ENCODE measurements at regions not wholly inside any gene's neighbourhood (a gene's known extent, or its start where the extent isn't known, plus 50 kb on each side); places are given as distances from the start of the nearest gene placed in this dataset.

GRCh38 chr5:92637247-92637646 lies 943.8 kb downstream of the NR2F1-AS1 start:
- H3K27me3 ChIP-seq (ENCODE audit: control insufficient read depth in 3 of 3, insufficient read depth in 3 of 3, low read depth in 1 of 3, low read length in 3 of 3) = no peaks in the 10 kb centered on the region
- no peak overlapping the region for H3K9ac ChIP-seq (ENCODE audit: low read depth, low read length, poor library complexity)
- no peak overlapping the region for H4K91ac ChIP-seq (ENCODE audit: low read depth, low read length, poor library complexity)
- no peak overlapping the region for H2BK12ac ChIP-seq (ENCODE audit: low read length)
- H3K79me1 ChIP-seq (ENCODE audit: low read depth, low read length) = no peaks in the 10 kb centered on the region
- H3K4me1 ChIP-seq (ENCODE audit: control insufficient read depth in 2 of 2, insufficient read depth in 1 of 2, low read depth in 1 of 2, low read length in 2 of 2) = peaks cover 13 to 25% of the 10 kb centered on the region in 2 donors
- H4K8ac ChIP-seq (ENCODE audit: low read depth, low read length) = no peak overlapping the region
- peak overlapping the region; percentile 47 for H2AFZ ChIP-seq (ENCODE audit: low read length)
- no peak overlapping the region for H2BK120ac ChIP-seq (ENCODE audit: low read depth, low read length)
- no peak overlapping the region for H2AK5ac ChIP-seq (ENCODE audit: low read depth, low read length)
- no peak overlapping the region for H2BK15ac ChIP-seq (ENCODE audit: low read length)
- no CpG with 5 or more reads among the region's 2 CpGs for WGBS, 2 donors (ENCODE audit: extremely low coverage in 2 of 2, insufficient read length in 2 of 2, insufficient replicate concordance in 1 of 2)
- no peak overlapping the region for H3K4ac ChIP-seq (ENCODE audit: low read length)
- H3K23ac ChIP-seq (ENCODE audit: low read depth, low read length, poor library complexity) = no peak overlapping the region
- DNase-seq (ENCODE audit: low spot score) = no peak
- H3K36me3 ChIP-seq (replicated peaks in 1 of 2; ENCODE audit: control insufficient read depth in 2 of 2, insufficient read depth in 2 of 2, low read length in 2 of 2) = no peaks in the 10 kb centered on the region
- H3K27ac ChIP-seq (replicated peaks; ENCODE audit: low read length) = no peak overlapping the region
- no peak overlapping the region for H2BK5ac ChIP-seq (ENCODE audit: low read length)
- no peaks in the 10 kb centered on the region for H3K9me3 ChIP-seq (replicated peaks in 1 of 2; ENCODE audit: control insufficient read depth in 2 of 2, insufficient read depth in 1 of 2, low read depth in 1 of 2, low read length in 2 of 2)
- no peak overlapping the region for H3K4me2 ChIP-seq (ENCODE audit: insufficient read depth, low read length, poor library complexity, severe bottlenecking)
- H3K4me3 ChIP-seq (ENCODE audit: low read length in 2 of 2) = no peak overlapping the region
- no peak overlapping the region for H3K18ac ChIP-seq (ENCODE audit: low read length)
- H3K14ac ChIP-seq (ENCODE audit: low read length) = no peak overlapping the region

GRCh38 chr5:92635001-92635461 lies 946.0 kb downstream of the NR2F1-AS1 start:
- H3K4me1 ChIP-seq (ENCODE audit: control insufficient read depth in 2 of 2, insufficient read depth in 1 of 2, low read depth in 1 of 2, low read length in 2 of 2) = peaks cover 7 to 9% of the 10 kb centered on the region in 2 donors
- H2BK12ac ChIP-seq (ENCODE audit: low read length) = no peak overlapping the region
- no peak overlapping the region for H3K27ac ChIP-seq (replicated peaks; ENCODE audit: low read length)
- H3K36me3 ChIP-seq (replicated peaks in 1 of 2; ENCODE audit: control insufficient read depth in 2 of 2, insufficient read depth in 2 of 2, low read length in 2 of 2) = no peaks in the 10 kb centered on the region
- no peak overlapping the region for H4K91ac ChIP-seq (ENCODE audit: low read depth, low read length, poor library complexity)
- no peak overlapping the region for H3K14ac ChIP-seq (ENCODE audit: low read length)
- H3K9ac ChIP-seq (ENCODE audit: low read depth, low read length, poor library complexity) = no peak overlapping the region
- no peak overlapping the region for H2AFZ ChIP-seq (ENCODE audit: low read length)
- no peak overlapping the region for H3K23ac ChIP-seq (ENCODE audit: low read depth, low read length, poor library complexity)
- H3K4me3 ChIP-seq (ENCODE audit: low read length in 2 of 2) = no peak overlapping the region
- no peak overlapping the region for H3K4ac ChIP-seq (ENCODE audit: low read length)
- H4K8ac ChIP-seq (ENCODE audit: low read depth, low read length) = no peak overlapping the region
- H3K4me2 ChIP-seq (ENCODE audit: insufficient read depth, low read length, poor library complexity, severe bottlenecking) = no peak overlapping the region
- peak; percentile 9 for DNase-seq (ENCODE audit: low spot score)
- H3K27me3 ChIP-seq (ENCODE audit: control insufficient read depth in 3 of 3, insufficient read depth in 3 of 3, low read depth in 1 of 3, low read length in 3 of 3) = no peaks in the 10 kb centered on the region
- no peaks in the 10 kb centered on the region for H3K79me1 ChIP-seq (ENCODE audit: low read depth, low read length)
- H2BK120ac ChIP-seq (ENCODE audit: low read depth, low read length) = no peak overlapping the region
- H2BK15ac ChIP-seq (ENCODE audit: low read length) = no peak overlapping the region
- H3K18ac ChIP-seq (ENCODE audit: low read length) = no peak overlapping the region
- H2BK5ac ChIP-seq (ENCODE audit: low read length) = no peak overlapping the region
- no peak overlapping the region for H2AK5ac ChIP-seq (ENCODE audit: low read depth, low read length)
- WGBS, 2 donors (ENCODE audit: extremely low coverage in 2 of 2, insufficient read length in 2 of 2, insufficient replicate concordance in 1 of 2) = no CpG with 5 or more reads among the region's 11 CpGs
- no peaks in the 10 kb centered on the region for H3K9me3 ChIP-seq (replicated peaks in 1 of 2; ENCODE audit: control insufficient read depth in 2 of 2, insufficient read depth in 1 of 2, low read depth in 1 of 2, low read length in 2 of 2)

DNA sequence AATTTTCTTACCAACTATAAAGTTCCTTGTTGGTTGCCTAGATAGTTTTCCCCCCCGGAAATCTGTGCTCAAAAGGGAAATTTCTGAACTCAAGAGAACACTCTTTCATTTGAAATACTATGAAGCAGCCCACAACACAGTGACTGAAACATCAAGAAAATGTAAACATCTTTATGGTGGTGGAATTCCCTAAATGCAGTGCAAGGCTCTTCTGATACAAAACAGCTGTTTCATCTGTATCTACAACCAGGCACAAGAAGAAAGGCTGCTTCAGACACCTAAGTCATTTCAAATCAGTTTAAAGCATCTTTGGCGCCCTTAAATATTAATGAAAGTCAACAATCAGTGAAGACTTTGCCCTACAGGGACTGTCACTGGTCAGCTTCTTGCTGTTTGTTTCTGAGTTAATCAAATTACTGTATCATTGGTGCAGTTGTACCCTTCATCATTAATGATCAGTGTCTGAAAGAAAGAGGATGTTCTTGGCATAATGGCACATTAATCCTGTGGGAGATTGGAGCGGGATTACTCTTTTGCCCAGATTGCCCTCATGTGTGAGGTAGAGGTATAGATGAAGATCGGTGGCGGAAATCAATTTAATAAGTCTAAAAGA lies 947.0 kb downstream of the NR2F1-AS1 start:
- Histone ChIP-seq H3K27ac (replicated peaks; ENCODE audit: low read length) (no peak overlapping the region), H2BK120ac (ENCODE audit: low read depth, low read length) (no peak overlapping the region), H2AK5ac (ENCODE audit: low read depth, low read length) (no peak overlapping the region), H3K9ac (ENCODE audit: low read depth, low read length, poor library complexity) (no peak overlapping the region), H3K4me1 (ENCODE audit: control insufficient read depth in 2 of 2, insufficient read depth in 1 of 2, low read depth in 1 of 2, low read length in 2 of 2) (peaks cover 5 to 6% of the 10 kb centered on the region in 2 donors), H3K4me3 (ENCODE audit: low read length in 2 of 2) (no peak overlapping the region), H3K18ac (ENCODE audit: low read length) (no peak overlapping the region), H2BK12ac (ENCODE audit: low read length) (no peak overlapping the region), H2BK5ac (ENCODE audit: low read length) (no peak overlapping the region), H2BK15ac (ENCODE audit: low read length) (no peak overlapping the region), H3K27me3 (ENCODE audit: control insufficient read depth in 3 of 3, insufficient read depth in 3 of 3, low read depth in 1 of 3, low read length in 3 of 3) (no peaks in the 10 kb centered on the region), H3K4me2 (ENCODE audit: insufficient read depth, low read length, poor library complexity, severe bottlenecking) (no peak overlapping the region), H3K14ac (ENCODE audit: low read length) (no peak overlapping the region), H3K9me3 (replicated peaks in 1 of 2; ENCODE audit: control insufficient read depth in 2 of 2, insufficient read depth in 1 of 2, low read depth in 1 of 2, low read length in 2 of 2) (peaks cover 0 to 8% of the 10 kb centered on the region in 2 donors), H2AFZ (ENCODE audit: low read length) (no peak overlapping the region), H4K91ac (ENCODE audit: low read depth, low read length, poor library complexity) (no peak overlapping the region), H4K8ac (ENCODE audit: low read depth, low read length) (no peak overlapping the region), H3K23ac (ENCODE audit: low read depth, low read length, poor library complexity) (no peak overlapping the region), H3K79me1 (ENCODE audit: low read depth, low read length) (no peaks in the 10 kb centered on the region), H3K4ac (ENCODE audit: low read length) (no peak overlapping the region), H3K36me3 (replicated peaks in 1 of 2; ENCODE audit: control insufficient read depth in 2 of 2, insufficient read depth in 2 of 2, low read length in 2 of 2) (no peaks in the 10 kb centered on the region)
- no peak for DNase-seq (ENCODE audit: low spot score)
- WGBS, 2 donors (ENCODE audit: extremely low coverage in 2 of 2, insufficient read length in 2 of 2, insufficient replicate concordance in 1 of 2) = no CpG with 5 or more reads among the region's 5 CpGs

GRCh38 chr5:92633176-92633575 lies 947.8 kb downstream of the NR2F1-AS1 start:
- Histone ChIP-seq H3K4me3 (ENCODE audit: low read length in 2 of 2) (no peak overlapping the region), H3K36me3 (replicated peaks in 1 of 2; ENCODE audit: control insufficient read depth in 2 of 2, insufficient read depth in 2 of 2, low read length in 2 of 2) (no peaks in the 10 kb centered on the region), H3K14ac (ENCODE audit: low read length) (no peak overlapping the region), H3K9me3 (replicated peaks in 1 of 2; ENCODE audit: control insufficient read depth in 2 of 2, insufficient read depth in 1 of 2, low read depth in 1 of 2, low read length in 2 of 2) (peaks cover 0 to 13% of the 10 kb centered on the region in 2 donors), H2BK5ac (ENCODE audit: low read length) (no peak overlapping the region), H3K4me1 (ENCODE audit: control insufficient read depth in 2 of 2, insufficient read depth in 1 of 2, low read depth in 1 of 2, low read length in 2 of 2) (peaks cover 5 to 6% of the 10 kb centered on the region in 2 donors), H2BK120ac (ENCODE audit: low read depth, low read length) (no peak overlapping the region), H3K4ac (ENCODE audit: low read length) (no peak overlapping the region), H3K4me2 (ENCODE audit: insufficient read depth, low read length, poor library complexity, severe bottlenecking) (no peak overlapping the region), H3K9ac (ENCODE audit: low read depth, low read length, poor library complexity) (no peak overlapping the region), H3K27me3 (ENCODE audit: control insufficient read depth in 3 of 3, insufficient read depth in 3 of 3, low read depth in 1 of 3, low read length in 3 of 3) (no peaks in the 10 kb centered on the region), H2BK12ac (ENCODE audit: low read length) (no peak overlapping the region), H4K8ac (ENCODE audit: low read depth, low read length) (no peak overlapping the region), H3K27ac (replicated peaks; ENCODE audit: low read length) (no peak overlapping the region), H4K91ac (ENCODE audit: low read depth, low read length, poor library complexity) (no peak overlapping the region), H3K18ac (ENCODE audit: low read length) (no peak overlapping the region), H3K79me1 (ENCODE audit: low read depth, low read length) (no peaks in the 10 kb centered on the region), H2AK5ac (ENCODE audit: low read depth, low read length) (no peak overlapping the region), H2BK15ac (ENCODE audit: low read length) (no peak overlapping the region), H2AFZ (ENCODE audit: low read length) (no peak overlapping the region), H3K23ac (ENCODE audit: low read depth, low read length, poor library complexity) (no peak overlapping the region)
- no peak for DNase-seq (ENCODE audit: low spot score)

Data from neuronal stem cell (in vitro differentiated cells).